T-helper 22 cell (primary cell): ENCODE measurements at regions not wholly inside any gene's neighbourhood (a gene's known extent, or its start where the extent isn't known, plus 50 kb on each side); places are given as distances from the start of the nearest gene placed in this dataset.
"Not testable (repeated sequence)": the region's sequence is repeated elsewhere in the genome, so short reads cannot be mapped to it uniquely, and the experiment has no call there.

ENCODE experiments used
- DNase-seq: peaks from one replicate; pipeline ENCODE4 v3.0.0-alpha.2; 2020; ENCODE audit warnings: low read depth

GRCh38 chr2:84217456-84217855, 241.6 kb downstream of the SUCLG1 start:
- no peak for DNase-seq

GRCh38 chr2:84214455-84214854, 244.6 kb downstream of the SUCLG1 start:
- no peak for DNase-seq

GRCh38 chr2:84212611-84213314, 246.3 kb downstream of the SUCLG1 start:
- no peak for DNase-seq

GRCh38 chr2:84209941-84210340, 249.1 kb downstream of the SUCLG1 start:
- DNase-seq, result no peak

GRCh38 chr2:84204995-84205394, 254.1 kb downstream of the SUCLG1 start:
- no peak for DNase-seq

- no peak for DNase-seq
Measured at GRCh38 chr2:84202166-84202565, 256.9 kb downstream of the SUCLG1 start.

GRCh38 chr2:84201158-84201557, 257.9 kb downstream of the SUCLG1 start:
- DNase-seq, result no peak

GRCh38 chr2:84197901-84198300, 261.2 kb downstream of the SUCLG1 start:
- DNase-seq, result no peak

- no peak for DNase-seq
Measured at GRCh38 chr2:84194949-84195644, 264.0 kb downstream of the SUCLG1 start.

- no peak for DNase-seq
Measured at GRCh38 chr2:84194181-84194580, 264.9 kb downstream of the SUCLG1 start.

GRCh38 chr2:84187258-84187657, 271.8 kb downstream of the SUCLG1 start:
- no peak for DNase-seq

GRCh38 chr2:84181927-84182326, 277.2 kb downstream of the SUCLG1 start:
- no peak for DNase-seq

- DNase-seq, result no peak
Measured at GRCh38 chr2:84177733-84178132, 281.3 kb downstream of the SUCLG1 start.

- no peak for DNase-seq
Measured at GRCh38 chr2:84175970-84176369, 283.1 kb downstream of the SUCLG1 start.

- DNase-seq, result no peak
Measured at GRCh38 chr2:84175340-84175739, 283.7 kb downstream of the SUCLG1 start.

- DNase-seq, result no peak
Measured at GRCh38 chr2:84173041-84173440, 286.0 kb downstream of the SUCLG1 start.

- no peak for DNase-seq
Measured at GRCh38 chr2:84170979-84171378, 288.1 kb downstream of the SUCLG1 start.

- DNase-seq, result no peak
Measured at GRCh38 chr2:84169871-84170270, 289.2 kb downstream of the SUCLG1 start.

- DNase-seq, result not testable (repeated sequence)
Measured at GRCh38 chr2:84168552-84168951, 290.5 kb downstream of the SUCLG1 start.

- no peak for DNase-seq
Measured at GRCh38 chr2:84165256-84165655, 293.8 kb downstream of the SUCLG1 start.

- no peak for DNase-seq
Measured at GRCh38 chr2:84160453-84160852, 298.6 kb downstream of the SUCLG1 start.

GRCh38 chr2:84158605-84159004, 300.5 kb downstream of the SUCLG1 start:
- no peak for DNase-seq

GRCh38 chr2:84152462-84152861, 306.6 kb downstream of the SUCLG1 start:
- DNase-seq, result no peak

GRCh38 chr2:84144345-84144744, 314.7 kb downstream of the SUCLG1 start:
- no peak for DNase-seq
